ENCODE measurements at regions not wholly inside any gene's neighbourhood (a gene's known extent, or its start where the extent isn't known, plus 50 kb on each side); places are given as distances from the start of the nearest gene placed in this dataset.

GRCh38 chr15:37375519-37375918, 275.2 kb upstream of the MEIS2 start:
- no peak for TF ChIP-seq EP300 (IDR thresholded peaks at IDR 0.05)
- TF ChIP-seq POLR2AphosphoS5 (IDR thresholded peaks at IDR 0.05), result no peak
- no peak for TF ChIP-seq POLR2A (IDR thresholded peaks at IDR 0.05)
- TF ChIP-seq, protein P1, sequence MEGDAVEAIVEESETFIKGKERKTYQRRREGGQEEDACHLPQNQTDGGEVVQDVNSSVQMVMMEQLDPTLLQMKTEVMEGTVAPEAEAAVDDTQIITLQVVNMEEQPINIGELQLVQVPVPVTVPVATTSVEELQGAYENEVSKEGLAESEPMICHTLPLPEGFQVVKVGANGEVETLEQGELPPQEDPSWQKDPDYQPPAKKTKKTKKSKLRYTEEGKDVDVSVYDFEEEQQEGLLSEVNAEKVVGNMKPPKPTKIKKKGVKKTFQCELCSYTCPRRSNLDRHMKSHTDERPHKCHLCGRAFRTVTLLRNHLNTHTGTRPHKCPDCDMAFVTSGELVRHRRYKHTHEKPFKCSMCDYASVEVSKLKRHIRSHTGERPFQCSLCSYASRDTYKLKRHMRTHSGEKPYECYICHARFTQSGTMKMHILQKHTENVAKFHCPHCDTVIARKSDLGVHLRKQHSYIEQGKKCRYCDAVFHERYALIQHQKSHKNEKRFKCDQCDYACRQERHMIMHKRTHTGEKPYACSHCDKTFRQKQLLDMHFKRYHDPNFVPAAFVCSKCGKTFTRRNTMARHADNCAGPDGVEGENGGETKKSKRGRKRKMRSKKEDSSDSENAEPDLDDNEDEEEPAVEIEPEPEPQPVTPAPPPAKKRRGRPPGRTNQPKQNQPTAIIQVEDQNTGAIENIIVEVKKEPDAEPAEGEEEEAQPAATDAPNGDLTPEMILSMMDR (IDR thresholded peaks at IDR 0.05), result no peak
- intact Hi-C loops (cut with DNase I; ENCODE audit: low total_unique reads), result no loop called here
- no peaks in the 10 kb centered on the region for H3K27me3 ChIP-seq
- DNase-seq, result no peak
- WGBS, 5 donors, result 46 to 56% (median 52%) methylated on average over 3 of the region's 3 CpGs
- no peaks in the 10 kb centered on the region for H3K36me3 ChIP-seq
- no peak overlapping the region for H3K4me3 ChIP-seq
- peaks cover 0 to 4% (median 0%) of the 10 kb centered on the region in 4 donors for H3K9me3 ChIP-seq
- no peaks in the 10 kb centered on the region for H3K4me1 ChIP-seq
- no peak overlapping the region for H3K27ac ChIP-seq

DNA sequence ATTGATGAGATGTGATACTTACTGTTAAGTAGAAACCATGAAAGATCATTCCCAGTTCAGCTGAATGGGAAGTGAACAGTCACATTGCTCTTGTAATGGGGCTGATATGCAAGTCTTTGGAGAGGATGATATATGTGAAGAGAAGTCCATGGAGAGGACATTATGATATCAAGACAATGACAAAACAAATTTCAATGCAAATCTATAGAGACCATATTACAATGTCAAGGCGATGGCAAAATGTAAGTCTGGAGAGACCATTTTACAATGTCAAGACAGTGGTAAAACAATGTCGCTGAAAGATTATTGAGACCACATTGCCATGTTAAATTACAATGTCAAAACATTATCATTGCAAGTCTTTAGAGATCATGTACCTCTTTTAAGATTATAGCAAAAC, 277.1 kb upstream of the MEIS2 start:
- no peaks in the 10 kb centered on the region for H3K27me3 ChIP-seq
- no peak overlapping the region for H3K4me3 ChIP-seq
- no peaks in the 10 kb centered on the region for H3K4me1 ChIP-seq
- H3K36me3 ChIP-seq, result no peaks in the 10 kb centered on the region
- peaks cover 0 to 4% (median 0%) of the 10 kb centered on the region in 4 donors for H3K9me3 ChIP-seq
- intact Hi-C loops (cut with DNase I; ENCODE audit: low total_unique reads), result no loop called here
- no peak for TF ChIP-seq EP300 (IDR thresholded peaks at IDR 0.05)
- no peak for TF ChIP-seq POLR2A (IDR thresholded peaks at IDR 0.05)
- TF ChIP-seq POLR2AphosphoS5 (IDR thresholded peaks at IDR 0.05), result no peak
- TF ChIP-seq, protein P1 (IDR thresholded peaks at IDR 0.05), result no peak
- no peak overlapping the region for H3K27ac ChIP-seq
- DNase-seq, result no peak
- WGBS, 5 donors, result 78 to 91% (median 85%) methylated on average over 2 of the region's 2 CpGs

DNA sequence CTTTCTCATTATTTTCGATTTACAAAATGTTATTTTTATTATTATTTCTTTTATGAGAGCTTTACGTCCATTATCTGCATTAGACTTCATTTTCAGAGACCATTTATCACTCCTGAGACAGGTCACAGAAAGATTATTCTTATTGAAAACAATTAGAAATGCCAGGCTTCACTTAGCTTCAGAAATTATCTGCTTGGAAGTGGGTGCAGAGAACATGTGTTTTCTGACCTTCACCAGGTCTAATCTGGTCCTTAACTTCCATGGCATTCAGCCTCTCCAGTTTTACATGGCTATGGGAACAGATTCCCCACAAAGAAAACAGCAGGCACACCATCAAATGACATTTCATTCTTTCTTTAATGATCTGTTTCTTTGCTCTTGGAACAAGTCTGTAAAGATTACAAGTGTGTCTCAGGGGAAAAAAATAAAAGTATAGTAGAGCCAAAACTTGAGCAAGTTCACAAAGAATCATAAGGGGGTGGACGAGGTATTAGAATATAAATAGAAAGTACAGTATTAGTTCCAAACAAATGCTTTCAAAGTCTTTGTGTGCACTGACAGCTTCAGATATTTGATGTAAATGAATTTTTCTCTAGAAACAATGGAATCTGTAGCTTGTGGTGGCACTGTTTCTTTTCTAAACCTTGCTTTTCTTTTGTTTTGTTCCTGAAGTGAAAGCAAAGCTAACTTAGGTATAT, 294.2 kb upstream of the MEIS2 start:
- 48 to 61% (median 55%) methylated on average over 3 of the region's 3 CpGs for WGBS, 5 donors
- no peaks in the 10 kb centered on the region for H3K4me1 ChIP-seq
- H3K27me3 ChIP-seq, result no peaks in the 10 kb centered on the region
- TF ChIP-seq, protein P1 (IDR thresholded peaks at IDR 0.05), result no peak
- TF ChIP-seq POLR2AphosphoS5 (IDR thresholded peaks at IDR 0.05) (no peak), POLR2A (IDR thresholded peaks at IDR 0.05) (no peak), EP300 (IDR thresholded peaks at IDR 0.05) (no peak)
- H3K9me3 ChIP-seq, result peaks cover 5 to 18% (median 8%) of the 10 kb centered on the region in 4 donors
- H3K27ac ChIP-seq, result no peak overlapping the region
- no peak overlapping the region for H3K4me3 ChIP-seq
- no peak for DNase-seq
- intact Hi-C loops (cut with DNase I; ENCODE audit: low total_unique reads), result no loop called here
- H3K36me3 ChIP-seq, result no peaks in the 10 kb centered on the region

DNA sequence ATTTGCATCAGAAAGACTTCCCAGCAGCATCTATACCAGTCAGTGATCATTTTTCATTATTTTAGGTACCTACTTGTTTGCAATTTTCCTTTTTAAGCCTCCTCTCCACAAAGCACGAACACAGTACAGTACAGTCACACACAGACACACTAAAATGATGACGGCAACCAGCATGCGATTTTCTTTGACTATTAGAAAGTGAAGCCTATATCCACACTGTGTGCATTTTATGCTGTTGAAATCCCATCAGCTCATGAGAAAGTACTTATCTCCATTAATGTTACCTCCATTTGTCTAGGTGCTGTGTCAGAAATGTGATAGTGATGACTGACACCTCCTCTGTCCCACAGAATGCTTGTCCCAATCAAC, 294.7 kb upstream of the MEIS2 start:
- H3K9me3 ChIP-seq, result peaks cover 0 to 13% (median 3%) of the 10 kb centered on the region in 4 donors
- DNase-seq, result no peak
- no peak overlapping the region for H3K27ac ChIP-seq
- intact Hi-C loops (cut with DNase I; ENCODE audit: low total_unique reads), result no loop called here
- no peaks in the 10 kb centered on the region for H3K4me1 ChIP-seq
- TF ChIP-seq POLR2AphosphoS5 (IDR thresholded peaks at IDR 0.05), result no peak
- TF ChIP-seq EP300 (IDR thresholded peaks at IDR 0.05), result no peak
- TF ChIP-seq, protein P1 (IDR thresholded peaks at IDR 0.05), result no peak
- no peak for TF ChIP-seq POLR2A (IDR thresholded peaks at IDR 0.05)
- no peaks in the 10 kb centered on the region for H3K27me3 ChIP-seq
- WGBS, 5 donors, result 80 to 90% (median 88%) methylated on average over 3 of the region's 3 CpGs
- no peak overlapping the region for H3K4me3 ChIP-seq
- H3K36me3 ChIP-seq, result no peaks in the 10 kb centered on the region
